GM12878 (cell line): ENCODE measurements at regions not wholly inside any gene's neighbourhood (a gene's known extent, or its start where the extent isn't known, plus 50 kb on each side); places are given as distances from the start of the nearest gene placed in this dataset.

Experiments used
- ATAC-seq: fragments of 200-7000 bp; cut with Tn5 transposase; 3 replicates; pipeline ENCODE4 v1.9.1; 2020; ENCODE audit warnings: mild to moderate bottlenecking, moderate library complexity
- BruUV-seq: library from RNA; stranded (reverse); fragments of 400-500 nt; replicated peaks from 2 replicates; lab custom pipeline; 2021; lab: Mats Ljungman, UMichigan
- CTCF ChIA-PET: fragments of 300-600 bp; sonication (Branson Sonifier 250); formaldehyde crosslinking; extraction: SDS; loops from one replicate; lab custom pipeline; 2021; ENCODE audit warnings: inconsistent platforms; lab: Yijun Ruan, JAX
- POLR2A ChIA-PET: fragments of 350-600 bp; formaldehyde crosslinking; extraction: SDS; loops from one replicate; lab custom pipeline; 2021; ENCODE audit warnings: inconsistent platforms; lab: Charles Lee
- RAD21 ChIA-PET: fragments of 300-600 bp; sonication (Branson Sonifier 250); formaldehyde crosslinking; loops from one replicate; lab custom pipeline; 2023; ENCODE audit warnings: antibody characterized with exemption; ENCODE audit not compliant: unreplicated experiment; lab: Charles Lee
- SMC1A ChIA-PET: fragments of 300-600 bp; sonication (Branson Sonifier 250); formaldehyde crosslinking; loops from one replicate; lab custom pipeline; 2023; ENCODE audit not compliant: unreplicated experiment, uncharacterized antibody; lab: Charles Lee
- DNase-seq: peaks from one replicate; pipeline ENCODE4 v3.0.0-alpha.2; 2011; ENCODE audit warnings: low read depth, low spot score
- FAIRE-seq: peaks from 3 replicates; lab custom pipeline; 2011; peaks lifted over from hg19 to GRCh38; lab: Jason Lieb, UNC
- H2AFZ ChIP-seq: 2 replicates; pipeline ENCODE4 v1.6.0; 2011; ENCODE audit warnings: low read depth, low read length, control low read depth; ENCODE audit not compliant: control insufficient read depth
- H3K27ac ChIP-seq: 2 replicates; pipeline ENCODE4 v1.5.1; 2011; ENCODE audit warnings: control low read depth; ENCODE audit not compliant: control insufficient read depth, insufficient read depth
- H3K27me3 ChIP-seq, 2 experiments: replicated peaks in 1 of 2; 2 replicates each; pipeline versions ENCODE4 v1.6.0 to v1.6.1; 2011; ENCODE audit warnings: low read length in 1 of 2; ENCODE audit not compliant: control insufficient read depth in 2 of 2, insufficient read depth in 2 of 2
- H3K36me3 ChIP-seq, 2 experiments: 2 replicates each; pipeline ENCODE4 v1.5.1; 2011; ENCODE audit warnings: low read length in 1 of 2; ENCODE audit not compliant: control insufficient read depth in 2 of 2, insufficient read depth in 2 of 2
- H3K4me1 ChIP-seq: 2 replicates; pipeline ENCODE4 v1.6.1; 2011; ENCODE audit warnings: mild to moderate bottlenecking, low read length, moderate library complexity, mixed read lengths; ENCODE audit not compliant: control insufficient read depth, insufficient read depth
- H3K4me2 ChIP-seq: 2 replicates; pipeline ENCODE4 v1.6.0; 2011; ENCODE audit warnings: control low read depth; ENCODE audit not compliant: control insufficient read depth, insufficient read depth
- H3K4me3 ChIP-seq: fragments of 200-600 bp; sonication (generic); 2 replicates; pipeline ENCODE4 v1.5.1; 2016
- H3K79me2 ChIP-seq: 2 replicates; pipeline ENCODE4 v1.6.0; 2011; ENCODE audit warnings: low read length; ENCODE audit not compliant: control insufficient read depth, insufficient read depth
- H3K9ac ChIP-seq: 2 replicates; pipeline ENCODE4 v1.8.0; 2011; ENCODE audit warnings: low read length, control low read depth, mixed read lengths; ENCODE audit not compliant: control insufficient read depth, insufficient read depth
- H3K9me3 ChIP-seq: replicated peaks from 3 replicates; pipeline ENCODE4 v1.5.1; 2011; ENCODE audit warnings: mild to moderate bottlenecking, low read length; ENCODE audit not compliant: control insufficient read depth, insufficient read depth
- H4K20me1 ChIP-seq: 2 replicates; pipeline ENCODE4 v1.6.0; 2011; ENCODE audit not compliant: control insufficient read depth, insufficient read depth
- ASH2L ChIP-seq: fragments of 300-600, 200-600 bp; sonication (generic); IDR thresholded peaks from 2 replicates; pipeline ENCODE4 v1.6.1; 2017; ENCODE audit warnings: low read depth, mild to moderate bottlenecking, borderline replicate concordance
- BRCA1 ChIP-seq: IDR thresholded peaks from 2 replicates; pipeline ENCODE4 v1.6.1; 2011; ENCODE audit warnings: low read depth, low read length, improper control_type of control experiment
- ESRRA ChIP-seq: IDR thresholded peaks from 2 replicates; pipeline ENCODE4 v1.6.1; 2012; ENCODE audit warnings: mild to moderate bottlenecking, low read length, improper control_type of control experiment
- IKZF2 ChIP-seq, 2 experiments: fragments of 450-650 bp; IDR thresholded peaks; 2 replicates each; pipeline ENCODE4 v1.6.1; 2017; ENCODE audit warnings: mild to moderate bottlenecking in 2 of 2, moderate library complexity in 2 of 2
- JUNB ChIP-seq: IDR thresholded peaks from 2 replicates; pipeline ENCODE4 v1.6.1; 2016; ENCODE audit warnings: antibody characterized with exemption, mild to moderate bottlenecking
- PAX8 ChIP-seq: fragments of 450-650 bp; IDR thresholded peaks from 2 replicates; pipeline ENCODE4 v1.6.1; 2017; ENCODE audit warnings: mild to moderate bottlenecking, moderate library complexity
- RBBP5 ChIP-seq: fragments of 200-600 bp; sonication (generic); conservative IDR thresholded peaks from 2 replicates; pipeline ENCODE4 v1.6.1; 2016
- SP1 ChIP-seq: IDR thresholded peaks from one replicate; pipeline ENCODE4 v1.6.1; 2011; ENCODE audit warnings: low read depth, low read length
- STAT1 ChIP-seq: fragments of 450-650 bp; conservative IDR thresholded peaks from 2 replicates; pipeline ENCODE4 v1.6.1; 2014; ENCODE audit warnings: antibody characterized with exemption, mild to moderate bottlenecking
- WGBS: methylation state at CpG from one replicate; pipeline ENCODE4 v1.1.6; 2016; ENCODE audit warnings: low lambda C conversion rate; ENCODE audit not compliant: insufficient replicate concordance, insufficient coverage; ENCODE audit errors: missing lambda C conversion rate; 5-methylcytosine and 5-hydroxymethylcytosine counted together
- in situ Hi-C: fragments of 300-500 bp; cut with MboI; formaldehyde crosslinking; loops from 9 replicates; pipeline ENCODE4 v1.14.3; 2018; ENCODE audit warnings: mixed read lengths
- intact Hi-C: fragments of 100-400 bp; cut with micrococcal nuclease; formaldehyde crosslinking; loops from one replicate; pipeline ENCODE4 v1.14.2; 2022; ENCODE audit not compliant: unreplicated experiment
- TF ChIP-seq, protein P1 (sequence below), 3 experiments: IDR thresholded peaks in 2 of 3; conservative IDR thresholded peaks in 1 of 3; 2 replicates each; pipeline ENCODE4 v1.5.1; 2011; ENCODE audit warnings: low read depth in 3 of 3, low read length in 3 of 3, mild to moderate bottlenecking in 3 of 3, control low read depth in 2 of 3, moderate library complexity in 2 of 3, inconsistent platforms in 1 of 3, mixed read lengths in 1 of 3; ENCODE audit not compliant: control insufficient read depth in 2 of 3, insufficient read depth in 1 of 3; ENCODE audit errors: extremely low read depth in 1 of 3

DNA sequence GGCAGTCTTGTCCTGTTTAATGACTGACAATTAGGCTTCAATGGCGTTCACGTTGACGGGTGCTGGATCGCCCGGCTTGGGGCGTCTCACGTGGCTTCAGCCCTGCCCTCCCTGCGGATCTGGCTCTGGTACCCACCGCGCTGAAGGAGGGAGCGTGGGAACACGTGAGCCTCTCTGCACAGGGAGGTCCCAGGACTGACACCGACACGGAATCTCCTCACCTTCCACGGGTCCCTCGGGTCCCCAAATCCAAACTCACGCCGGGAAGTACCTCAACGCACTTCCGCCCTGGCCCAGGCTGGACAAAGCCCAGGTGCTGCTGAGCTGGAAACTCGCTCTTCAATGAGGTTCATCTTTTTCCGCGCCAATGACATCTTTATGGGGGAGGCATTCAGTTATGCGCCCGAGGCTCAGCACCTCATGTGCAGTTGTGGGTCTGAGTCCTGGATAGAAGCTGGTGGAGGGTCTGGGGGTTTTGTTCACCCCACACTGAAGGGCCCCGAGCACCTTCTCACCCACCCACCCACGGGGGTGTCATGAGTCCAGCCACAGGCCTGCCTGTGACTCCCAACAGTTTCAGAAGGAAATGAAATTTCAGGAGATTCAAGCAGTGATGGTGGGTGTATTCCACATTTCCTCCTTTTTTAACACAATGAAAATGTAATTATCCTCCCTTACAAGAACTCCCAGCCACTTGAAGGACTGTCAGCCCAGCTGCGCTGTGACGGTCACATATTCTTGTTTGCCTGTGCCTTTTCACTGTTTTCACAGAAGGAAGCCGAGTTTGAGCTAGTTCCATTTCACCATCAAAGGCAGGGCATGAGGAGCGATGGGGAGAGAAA, 251.7 kb upstream of the SFSWAP start:
- Histone ChIP-seq H2AFZ (no peak overlapping the region), H3K4me2 (no peak overlapping the region)
- TF ChIP-seq ESRRA (no peak), STAT1 (no peak), PAX8 (no peak), IKZF2 (IDR thresholded peaks at IDR 0.05) (no peak), RBBP5 (no peak), SP1 (no peak), ASH2L (no peak), BRCA1 (no peak), JUNB (no peak)
- TF ChIP-seq, protein P1, sequence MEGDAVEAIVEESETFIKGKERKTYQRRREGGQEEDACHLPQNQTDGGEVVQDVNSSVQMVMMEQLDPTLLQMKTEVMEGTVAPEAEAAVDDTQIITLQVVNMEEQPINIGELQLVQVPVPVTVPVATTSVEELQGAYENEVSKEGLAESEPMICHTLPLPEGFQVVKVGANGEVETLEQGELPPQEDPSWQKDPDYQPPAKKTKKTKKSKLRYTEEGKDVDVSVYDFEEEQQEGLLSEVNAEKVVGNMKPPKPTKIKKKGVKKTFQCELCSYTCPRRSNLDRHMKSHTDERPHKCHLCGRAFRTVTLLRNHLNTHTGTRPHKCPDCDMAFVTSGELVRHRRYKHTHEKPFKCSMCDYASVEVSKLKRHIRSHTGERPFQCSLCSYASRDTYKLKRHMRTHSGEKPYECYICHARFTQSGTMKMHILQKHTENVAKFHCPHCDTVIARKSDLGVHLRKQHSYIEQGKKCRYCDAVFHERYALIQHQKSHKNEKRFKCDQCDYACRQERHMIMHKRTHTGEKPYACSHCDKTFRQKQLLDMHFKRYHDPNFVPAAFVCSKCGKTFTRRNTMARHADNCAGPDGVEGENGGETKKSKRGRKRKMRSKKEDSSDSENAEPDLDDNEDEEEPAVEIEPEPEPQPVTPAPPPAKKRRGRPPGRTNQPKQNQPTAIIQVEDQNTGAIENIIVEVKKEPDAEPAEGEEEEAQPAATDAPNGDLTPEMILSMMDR (IDR thresholded peaks at IDR 0.05 in 2 of 3, conservative IDR thresholded peaks at IDR 0.05 in 1 of 3; ENCODE audit: control insufficient read depth in 2 of 3, extremely low read depth in 1 of 3, insufficient read depth in 1 of 3, low read depth in 3 of 3, low read length in 3 of 3) = no peak
- TF ChIP-seq, all 136 proteins: peak for 0
- Histone ChIP-seq H3K27ac (no peak overlapping the region), H4K20me1 (no peaks in the 10 kb centered on the region), H3K9ac (no peak overlapping the region), H3K27me3 (peaks cover 0 to 2% of the 10 kb centered on the region in 2 experiments; a peak in 2 of 4 replicates), H3K36me3 (no peaks in the 10 kb centered on the region), H3K9me3 (no peaks in the 10 kb centered on the region), H3K4me1 (no peaks in the 10 kb centered on the region), H3K4me3 (no peak overlapping the region), H3K79me2 (no peaks in the 10 kb centered on the region)
- SMC1A ChIA-PET = no interaction called here
- FAIRE-seq = no peak
- intact Hi-C loops (loop anchor here (10.0 kb wide), 1 partner anchor 314 kb away; no protein-coding TSS in a partner anchor), in situ Hi-C loops (no loop called here)
- 66% methylated on average over 31 of the region's 31 CpGs for WGBS
- ATAC-seq = no peak
- DNase-seq = no peak
- POLR2A ChIA-PET = no interaction called here
- no TSS peak for BruUV-seq
- CTCF ChIA-PET = no interaction called here
- RAD21 ChIA-PET = no interaction called here
